Esophagus squamous epithelium (tissue), 5 donors: ENCODE measurements at regions not wholly inside any gene's neighbourhood (a gene's known extent, or its start where the extent isn't known, plus 50 kb on each side); places are given as distances from the start of the nearest gene placed in this dataset.

Experiments used
- DNase-seq: peaks from one replicate; lab custom pipeline; 2025; lab: John Stamatoyannopoulos, UW
- H3K27ac ChIP-seq, 4 donors: fragments of 200-600 bp; sonication (generic); one replicate each; pipeline ENCODE4 v1.5.1; 2016 to 2019; ENCODE audit warnings: mild to moderate bottlenecking in 1 of 4
- H3K27me3 ChIP-seq, 4 donors: fragments of 200-600 bp; sonication (generic); 1 replicate in 3 of 4; 2 replicates in 1 of 4; pipeline versions ENCODE4 v1.5.1 to v1.6.0; 2017 to 2021; ENCODE audit warnings: antibody characterized with exemption in 1 of 4
- H3K36me3 ChIP-seq, 3 donors: fragments of 200-600 bp; sonication (generic); one replicate each; pipeline ENCODE4 v1.5.1; 2016 to 2019
- H3K4me1 ChIP-seq, 3 donors: fragments of 200-600 bp; sonication (generic); one replicate each; pipeline ENCODE4 v1.5.1; 2017 to 2019
- H3K4me3 ChIP-seq, 4 donors: fragments of 200-600 bp; sonication (generic); 1 replicate in 3 of 4; 2 replicates in 1 of 4; pipeline ENCODE4 v1.5.1; 2016 to 2019; ENCODE audit warnings: mild to moderate bottlenecking in 2 of 4, moderate library complexity in 1 of 4
- H3K9me3 ChIP-seq, 3 donors: fragments of 200-600 bp; sonication (generic); one replicate each; pipeline ENCODE4 v1.5.1; 2016 to 2019
- POLR2A ChIP-seq, 4 donors: fragments of 450-650 bp; IDR thresholded peaks; one replicate each; pipeline ENCODE4 v1.6.1; 2017; ENCODE audit warnings: antibody characterized with exemption in 4 of 4, mild to moderate bottlenecking in 4 of 4, moderate library complexity in 3 of 4
- WGBS, 2 donors: methylation state at CpG; one replicate each; pipeline ENCODE4 v1.1.5; 2018; 5-methylcytosine and 5-hydroxymethylcytosine counted together
- intact Hi-C: fragments of 100-400 bp; cut with DNase I; formaldehyde crosslinking; loops from one replicate; pipeline ENCODE4 v1.15.0; 2022
- TF ChIP-seq, protein P1 (sequence below), 6 experiments: fragments of 450-650 bp in 4 of 6; fragments of 200-600 bp in 2 of 6; sonication (generic) in 2 of 6; IDR thresholded peaks; one replicate each; pipeline ENCODE4 v1.5.1; 2016 to 2019; ENCODE audit warnings: antibody characterized with exemption in 6 of 6, mild to moderate bottlenecking in 4 of 6, moderate library complexity in 4 of 6
- donor health status: DM: yes; HTN: yes; CAD: no.

DNA sequence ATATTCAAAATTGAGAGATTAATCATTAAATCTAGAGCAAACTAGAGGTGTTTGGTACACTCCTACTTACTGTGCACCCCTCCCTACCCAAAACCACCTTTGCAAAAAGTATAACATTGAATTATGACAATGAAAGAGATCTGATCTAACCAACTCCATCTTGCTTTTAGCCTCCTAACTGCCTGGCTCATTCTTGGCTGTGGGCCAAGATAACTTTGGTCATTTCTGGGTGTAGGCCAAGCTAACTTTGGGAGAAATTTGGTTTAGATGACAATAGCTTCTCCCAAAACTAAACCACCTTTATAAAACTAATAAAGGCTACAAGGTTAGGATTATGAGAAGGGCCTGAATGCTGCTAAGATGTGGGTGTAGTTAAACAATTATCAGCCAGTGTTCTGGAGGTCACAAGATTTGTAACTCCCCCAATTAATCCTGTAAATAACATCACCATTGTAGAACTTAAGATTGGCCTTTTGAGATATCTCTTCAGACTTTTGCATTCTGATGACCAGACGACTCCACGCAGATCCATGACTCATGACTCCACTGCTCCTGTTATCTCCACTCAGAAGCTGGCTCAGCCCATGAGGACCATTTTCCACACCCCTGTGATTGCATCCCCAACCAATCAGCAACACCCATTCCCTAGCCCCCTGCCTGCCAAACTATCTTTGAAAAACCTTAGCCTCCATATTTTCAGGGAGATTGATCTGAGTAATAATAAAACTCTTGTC, 160.2 kb downstream of the FBXO15 start:
- no peak for DNase-seq
- no peaks in the 10 kb centered on the region for H3K27me3 ChIP-seq
- no peaks in the 10 kb centered on the region for H3K9me3 ChIP-seq
- no peaks in the 10 kb centered on the region for H3K36me3 ChIP-seq
- intact Hi-C loops: no loop called here
- WGBS, 2 donors: 87 to 92% methylated on average over 2 of the region's 2 CpGs
- TF ChIP-seq, protein P1, sequence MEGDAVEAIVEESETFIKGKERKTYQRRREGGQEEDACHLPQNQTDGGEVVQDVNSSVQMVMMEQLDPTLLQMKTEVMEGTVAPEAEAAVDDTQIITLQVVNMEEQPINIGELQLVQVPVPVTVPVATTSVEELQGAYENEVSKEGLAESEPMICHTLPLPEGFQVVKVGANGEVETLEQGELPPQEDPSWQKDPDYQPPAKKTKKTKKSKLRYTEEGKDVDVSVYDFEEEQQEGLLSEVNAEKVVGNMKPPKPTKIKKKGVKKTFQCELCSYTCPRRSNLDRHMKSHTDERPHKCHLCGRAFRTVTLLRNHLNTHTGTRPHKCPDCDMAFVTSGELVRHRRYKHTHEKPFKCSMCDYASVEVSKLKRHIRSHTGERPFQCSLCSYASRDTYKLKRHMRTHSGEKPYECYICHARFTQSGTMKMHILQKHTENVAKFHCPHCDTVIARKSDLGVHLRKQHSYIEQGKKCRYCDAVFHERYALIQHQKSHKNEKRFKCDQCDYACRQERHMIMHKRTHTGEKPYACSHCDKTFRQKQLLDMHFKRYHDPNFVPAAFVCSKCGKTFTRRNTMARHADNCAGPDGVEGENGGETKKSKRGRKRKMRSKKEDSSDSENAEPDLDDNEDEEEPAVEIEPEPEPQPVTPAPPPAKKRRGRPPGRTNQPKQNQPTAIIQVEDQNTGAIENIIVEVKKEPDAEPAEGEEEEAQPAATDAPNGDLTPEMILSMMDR (IDR thresholded peaks at IDR 0.05): no peak
- TF ChIP-seq POLR2A (IDR thresholded peaks at IDR 0.05): no peak
- H3K4me1 ChIP-seq: peaks cover 0 to 4% (median 0%) of the 10 kb centered on the region in 3 donors
- no peak overlapping the region for H3K4me3 ChIP-seq
- no peak overlapping the region for H3K27ac ChIP-seq

DNA sequence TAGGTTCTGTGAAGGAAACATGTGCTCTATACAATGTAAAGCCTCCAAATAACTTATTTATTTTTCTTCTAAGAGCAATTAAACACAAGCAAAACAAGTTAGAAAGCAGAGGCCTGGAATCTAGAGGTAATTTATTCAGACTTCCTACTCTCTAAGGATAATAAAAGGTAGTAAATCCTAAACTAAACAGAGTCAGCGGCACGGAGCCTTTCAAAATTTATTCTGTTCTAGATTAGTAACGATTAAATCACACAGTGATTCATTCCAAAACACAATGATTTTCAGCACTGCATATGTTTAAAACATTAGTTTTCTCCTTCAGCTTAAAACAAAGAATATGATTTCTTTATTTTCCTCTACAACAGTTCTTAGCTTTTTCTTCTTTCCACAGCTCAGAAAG, 160.9 kb downstream of the FBXO15 start:
- peaks cover 0 to 4% (median 0%) of the 10 kb centered on the region in 3 donors for H3K4me1 ChIP-seq
- TF ChIP-seq, protein P1 (IDR thresholded peaks at IDR 0.05): no peak
- TF ChIP-seq POLR2A (IDR thresholded peaks at IDR 0.05): no peak
- no peak for DNase-seq
- intact Hi-C loops: no loop called here
- H3K36me3 ChIP-seq: no peaks in the 10 kb centered on the region
- H3K9me3 ChIP-seq: no peaks in the 10 kb centered on the region
- no peaks in the 10 kb centered on the region for H3K27me3 ChIP-seq
- WGBS, 2 donors: 26 to 32% methylated on average over 3 of the region's 3 CpGs
- no peak overlapping the region for H3K27ac ChIP-seq
- no peak overlapping the region for H3K4me3 ChIP-seq

DNA sequence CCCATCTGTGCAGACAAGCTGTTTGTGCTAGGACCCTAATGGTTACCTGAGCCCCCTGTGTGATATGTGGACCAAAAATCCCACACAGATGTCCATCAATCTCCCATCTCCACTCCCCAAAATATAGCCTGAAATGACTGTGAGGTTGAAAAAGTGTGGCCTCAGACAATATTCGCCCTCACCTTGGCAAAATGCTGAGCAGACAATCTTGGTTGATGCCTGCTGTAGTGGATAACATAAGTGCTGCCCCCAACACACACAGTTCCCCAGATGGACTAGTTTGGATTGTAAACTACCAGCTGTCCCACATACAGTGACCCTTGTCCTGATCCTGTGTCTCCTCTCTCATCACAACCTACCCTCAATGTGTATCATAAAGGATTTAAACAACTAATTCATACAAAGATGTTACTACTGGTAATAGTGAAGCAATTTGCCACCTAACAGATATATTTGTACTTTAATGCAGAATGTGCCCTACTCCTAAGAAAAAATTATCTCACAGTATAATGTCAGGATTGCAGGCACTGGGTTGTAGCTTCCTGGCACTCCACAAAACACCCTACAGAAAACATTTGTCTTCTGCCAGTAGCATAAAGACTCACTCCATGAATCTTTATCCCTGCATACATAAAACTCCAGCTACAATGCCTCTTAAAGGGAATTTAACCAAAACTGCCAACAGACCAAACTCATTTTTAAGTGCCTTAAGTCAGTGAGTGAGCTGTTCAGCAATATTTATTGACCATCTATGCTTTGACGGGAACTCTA, 161.6 kb downstream of the FBXO15 start:
- H3K9me3 ChIP-seq: no peaks in the 10 kb centered on the region
- no peak overlapping the region for H3K27ac ChIP-seq
- no peak for DNase-seq
- WGBS, 2 donors: 50 to 58% methylated on average over 2 of the region's 2 CpGs
- H3K4me1 ChIP-seq: peaks cover 0 to 4% (median 0%) of the 10 kb centered on the region in 3 donors
- no peak overlapping the region for H3K4me3 ChIP-seq
- intact Hi-C loops: no loop called here
- H3K36me3 ChIP-seq: no peaks in the 10 kb centered on the region
- no peaks in the 10 kb centered on the region for H3K27me3 ChIP-seq
- TF ChIP-seq, protein P1 (IDR thresholded peaks at IDR 0.05): no peak
- no peak for TF ChIP-seq POLR2A (IDR thresholded peaks at IDR 0.05)

DNA sequence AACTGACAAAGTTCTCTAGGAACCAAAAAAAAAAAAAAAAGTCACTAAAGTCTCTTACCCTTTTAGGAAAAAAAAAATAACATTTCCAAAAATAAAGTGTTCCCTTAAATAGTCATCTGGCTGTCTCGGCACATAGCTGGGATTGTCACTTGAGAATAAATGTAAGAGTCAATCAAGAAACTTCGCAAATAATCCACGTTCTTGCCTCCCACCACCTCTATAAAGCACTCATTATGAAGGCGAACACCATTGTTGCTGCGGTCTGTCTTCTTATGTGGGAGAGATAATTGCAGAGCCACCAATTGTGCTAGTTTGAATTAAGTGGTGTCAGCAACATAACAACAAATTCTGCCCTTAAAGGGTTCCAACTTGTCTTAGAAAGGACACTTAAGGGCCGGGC, 163.7 kb downstream of the FBXO15 start:
- DNase-seq: no peak
- no peak for TF ChIP-seq POLR2A (IDR thresholded peaks at IDR 0.05)
- Histone ChIP-seq H3K4me1 (peaks cover 0 to 4% (median 0%) of the 10 kb centered on the region in 3 donors), H3K4me3 (no peak overlapping the region), H3K9me3 (no peaks in the 10 kb centered on the region), H3K36me3 (no peaks in the 10 kb centered on the region), H3K27me3 (no peaks in the 10 kb centered on the region), H3K27ac (no peak overlapping the region)
- intact Hi-C loops: no loop called here
- 86 to 87% methylated on average over 6 of the region's 6 CpGs for WGBS, 2 donors

DNA sequence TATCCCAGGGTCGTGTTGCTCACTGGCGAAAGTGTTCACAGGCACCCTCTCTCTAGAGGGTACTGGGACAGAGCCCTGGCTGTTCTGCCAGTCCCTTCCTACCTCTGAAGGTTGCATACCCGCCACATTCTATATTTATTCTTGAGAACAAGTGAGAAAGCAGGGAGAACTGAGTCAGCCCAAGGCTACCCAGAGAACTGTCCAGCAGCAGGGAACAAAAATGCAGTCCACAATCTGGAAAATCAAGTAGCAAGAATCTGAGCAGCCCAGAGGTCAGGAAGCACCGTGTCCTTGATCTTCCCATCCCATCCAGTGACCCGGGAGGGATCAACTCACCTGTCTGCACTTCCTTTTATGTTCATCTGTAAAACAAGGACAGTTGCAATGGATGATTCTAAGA, 164.1 kb downstream of the FBXO15 start:
- TF ChIP-seq, protein P1 (IDR thresholded peaks at IDR 0.05): no peak
- TF ChIP-seq POLR2A (IDR thresholded peaks at IDR 0.05): no peak
- no peak for DNase-seq
- Histone ChIP-seq H3K4me1 (peaks cover 0 to 4% (median 0%) of the 10 kb centered on the region in 3 donors), H3K27ac (no peak overlapping the region), H3K4me3 (no peak overlapping the region), H3K9me3 (no peaks in the 10 kb centered on the region), H3K36me3 (no peaks in the 10 kb centered on the region), H3K27me3 (no peaks in the 10 kb centered on the region)
- 80 to 89% methylated on average over 4 of the region's 5 CpGs for WGBS, 2 donors
- intact Hi-C loops: no loop called here
